Spleen (tissue), 11 donors: ENCODE measurements at regions not wholly inside any gene's neighbourhood (a gene's known extent, or its start where the extent isn't known, plus 50 kb on each side); places are given as distances from the start of the nearest gene placed in this dataset.

Experiments used
- DNase-seq: peaks from one replicate; pipeline ENCODE4 v3.0.0-alpha.2; 2020
- H3K27ac ChIP-seq, 8 donors: fragments of 200-600 bp; sonication (generic) in 7 of 8; 1 replicate in 4 of 8; 2 replicates in 4 of 8; pipeline versions ENCODE4 v1.5.0 to v1.8.0; 2016 to 2021; ENCODE audit warnings: inconsistent platforms in 4 of 8, mild to moderate bottlenecking in 4 of 8, moderate library complexity in 1 of 8
- H3K27me3 ChIP-seq, 7 donors: fragments of 200-600 bp; sonication (generic) in 6 of 7; replicated peaks in 1 of 7; 1 replicate in 4 of 7; 2 replicates in 3 of 7; pipeline versions ENCODE4 v1.5.0 to v1.8.0; 2016 to 2021; ENCODE audit warnings: inconsistent platforms in 3 of 7, mild to moderate bottlenecking in 1 of 7
- H3K36me3 ChIP-seq, 6 donors: fragments of 200-600 bp; sonication (generic) in 5 of 6; 1 replicate in 4 of 6; 2 replicates in 2 of 6; pipeline versions ENCODE4 v1.5.0 to v1.8.0; 2016 to 2021; ENCODE audit warnings: inconsistent platforms in 2 of 6
- H3K4me1 ChIP-seq, 6 donors: fragments of 200-600 bp; sonication (generic) in 5 of 6; 1 replicate in 3 of 6; 2 replicates in 3 of 6; pipeline versions ENCODE4 v1.5.0 to v1.8.0; 2016 to 2021; ENCODE audit warnings: inconsistent platforms in 3 of 6
- H3K4me3 ChIP-seq, 8 donors: fragments of 200-600 bp; sonication (generic) in 7 of 8; 1 replicate in 4 of 8; 2 replicates in 4 of 8; pipeline versions ENCODE4 v1.5.0 to v1.8.0; 2016 to 2021; ENCODE audit warnings: inconsistent platforms in 4 of 8, mild to moderate bottlenecking in 4 of 8, moderate library complexity in 2 of 8
- H3K9me3 ChIP-seq, 8 donors: fragments of 200-600 bp; sonication (generic) in 7 of 8; 1 replicate in 4 of 8; 2 replicates in 4 of 8; pipeline versions ENCODE4 v1.5.0 to v1.8.0; 2016 to 2021; ENCODE audit warnings: inconsistent platforms in 4 of 8
- CTCF ChIP-seq, 11 experiments: fragments of 200-600 bp in 7 of 11; fragments of 450-650 bp in 4 of 11; sonication (generic) in 4 of 11; IDR thresholded peaks in 8 of 11; conservative IDR thresholded peaks in 3 of 11; 1 replicate in 7 of 11; 2 replicates in 4 of 11; pipeline versions ENCODE4 v1.4.0 to v1.8.0; 2016 to 2021; ENCODE audit warnings: antibody characterized with exemption in 11 of 11, inconsistent platforms in 4 of 11, mild to moderate bottlenecking in 1 of 11
- POLR2A ChIP-seq, 3 donors: fragments of 450-650 bp; IDR thresholded peaks; one replicate each; pipeline ENCODE4 v1.5.1; 2017; ENCODE audit warnings: antibody characterized with exemption in 3 of 3, mild to moderate bottlenecking in 1 of 3
- POLR2AphosphoS5 ChIP-seq, 3 donors: sonication (generic); formaldehyde crosslinking; IDR thresholded peaks; one replicate each; pipeline ENCODE4 v1.5.1; 2017; ENCODE audit warnings: antibody characterized with exemption in 3 of 3
- WGBS, 5 donors: extraction: QIAGEN DNeasy Blood & Tissue Kit in 3 of 5; methylation state at CpG; one replicate each; pipeline versions ENCODE4 v1.1.5 to v1.1.7; 2013 to 2018; 5-methylcytosine and 5-hydroxymethylcytosine counted together
- intact Hi-C: fragments of 100-400 bp; cut with DNase I; formaldehyde crosslinking; loops from one replicate; pipeline ENCODE4 v1.15.0; 2023; ENCODE audit warnings: low total_unique reads
- donor health status: healthy with polysubstance abuse.
- donor health status: DM: no; HTN: no; CAD: no; lungs with moderate emphysema.
- donor health status: DM: no; HTN: no; CAD: no.
- donor health status: Bipolar disorder and iron deficiency.
- donor health status: healthy.
- donor health status: DM: no; HTN: no; CAD: no.
- donor health status: DM: yes; HTN: yes; CAD: no.

GRCh38 chr11:121761186-121761585 lies 308.4 kb upstream of the SORL1-AS1 start:
- DNase-seq = no peak
- 58 to 72% (median 59%) methylated on average over 2 of the region's 2 CpGs for WGBS, 5 donors
- Histone ChIP-seq H3K36me3 (no peaks in the 10 kb centered on the region), H3K9me3 (no peaks in the 10 kb centered on the region), H3K27ac (no peak overlapping the region), H3K4me1 (peaks cover 0 to 19% (median 11%) of the 10 kb centered on the region in 6 donors), H3K27me3 (peaks cover 0 to 8% (median 0%) of the 10 kb centered on the region in 7 donors), H3K4me3 (no peak overlapping the region)
- TF ChIP-seq CTCF (IDR thresholded peaks at IDR 0.05 in 8 of 11, conservative IDR thresholded peaks at IDR 0.05 in 3 of 11) (no peak), POLR2AphosphoS5 (IDR thresholded peaks at IDR 0.05) (no peak), POLR2A (IDR thresholded peaks at IDR 0.05) (no peak)
- intact Hi-C loops = no loop called here

GRCh38 chr11:121757480-121758125 lies 304.8 kb upstream of the SORL1-AS1 start:
- TF ChIP-seq POLR2AphosphoS5 (IDR thresholded peaks at IDR 0.05) (no peak), CTCF (IDR thresholded peaks at IDR 0.05 in 8 of 11, conservative IDR thresholded peaks at IDR 0.05 in 3 of 11) (no peak), POLR2A (IDR thresholded peaks at IDR 0.05) (no peak)
- Histone ChIP-seq H3K36me3 (no peaks in the 10 kb centered on the region), H3K27me3 (peaks cover 0 to 3% (median 0%) of the 10 kb centered on the region in 7 donors), H3K27ac (no peak overlapping the region), H3K9me3 (no peaks in the 10 kb centered on the region), H3K4me3 (no peak overlapping the region), H3K4me1 (peaks cover 0 to 3% (median under 1%) of the 10 kb centered on the region in 6 donors)
- WGBS, 5 donors = 61 to 79% (median 63%) methylated on average over 6 of the region's 6 CpGs
- no peak for DNase-seq
- intact Hi-C loops = no loop called here

GRCh38 chr11:121755906-121756305 lies 303.1 kb upstream of the SORL1-AS1 start:
- H3K4me3 ChIP-seq = no peak overlapping the region
- no peaks in the 10 kb centered on the region for H3K9me3 ChIP-seq
- no peaks in the 10 kb centered on the region for H3K36me3 ChIP-seq
- 53 to 78% (median 60%) methylated on average over 3 of the region's 3 CpGs for WGBS, 5 donors
- H3K4me1 ChIP-seq = no peaks in the 10 kb centered on the region
- intact Hi-C loops = no loop called here
- H3K27ac ChIP-seq = no peak overlapping the region
- no peaks in the 10 kb centered on the region for H3K27me3 ChIP-seq
- no peak for TF ChIP-seq POLR2A (IDR thresholded peaks at IDR 0.05)
- TF ChIP-seq POLR2AphosphoS5 (IDR thresholded peaks at IDR 0.05) = no peak
- no peak for TF ChIP-seq CTCF (IDR thresholded peaks at IDR 0.05 in 8 of 11, conservative IDR thresholded peaks at IDR 0.05 in 3 of 11)
- no peak for DNase-seq

GRCh38 chr11:121755191-121755590 lies 302.4 kb upstream of the SORL1-AS1 start:
- 70 to 84% (median 76%) methylated on average over 2 of the region's 2 CpGs for WGBS, 5 donors
- intact Hi-C loops = no loop called here
- no peak for DNase-seq

More at GRCh38 chr11:121755191-121755590, 302.4 kb upstream of the SORL1-AS1 start:
- Histone ChIP-seq H3K9me3 (no peaks in the 10 kb centered on the region), H3K36me3 (no peaks in the 10 kb centered on the region), H3K4me1 (no peaks in the 10 kb centered on the region), H3K27me3 (no peaks in the 10 kb centered on the region), H3K27ac (no peak overlapping the region), H3K4me3 (no peak overlapping the region)
- TF ChIP-seq POLR2A (IDR thresholded peaks at IDR 0.05) (no peak), CTCF (IDR thresholded peaks at IDR 0.05 in 8 of 11, conservative IDR thresholded peaks at IDR 0.05 in 3 of 11) (no peak), POLR2AphosphoS5 (IDR thresholded peaks at IDR 0.05) (no peak)
